ENCODE measurements at regions not wholly inside any gene's neighbourhood (a gene's known extent, or its start where the extent isn't known, plus 50 kb on each side); places are given as distances from the start of the nearest gene placed in this dataset.

DNA sequence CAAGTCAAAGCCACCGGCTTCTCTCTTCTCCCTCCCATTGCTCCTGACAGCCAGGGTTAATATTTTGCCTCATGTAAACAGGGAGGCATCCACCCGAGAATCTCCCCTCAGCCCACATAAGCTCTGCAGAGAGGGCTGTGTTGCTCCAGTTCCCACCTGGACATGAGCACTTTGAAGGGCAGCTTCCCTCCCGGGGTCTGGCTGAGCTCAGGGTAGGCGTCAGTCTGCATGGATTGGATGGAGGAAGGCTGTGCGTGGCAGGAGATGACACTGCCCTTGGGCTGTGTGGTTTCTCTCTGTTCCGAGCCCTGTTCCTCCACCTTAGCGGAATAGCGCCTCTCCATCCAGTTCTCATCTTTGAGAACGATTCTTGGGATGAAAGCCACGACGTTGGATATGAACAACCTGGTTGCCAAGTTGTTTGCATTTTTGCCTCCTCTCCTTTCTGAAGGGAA lies 53.7 kb upstream of the ETS2 start:
- TF ChIP-seq, protein P1, sequence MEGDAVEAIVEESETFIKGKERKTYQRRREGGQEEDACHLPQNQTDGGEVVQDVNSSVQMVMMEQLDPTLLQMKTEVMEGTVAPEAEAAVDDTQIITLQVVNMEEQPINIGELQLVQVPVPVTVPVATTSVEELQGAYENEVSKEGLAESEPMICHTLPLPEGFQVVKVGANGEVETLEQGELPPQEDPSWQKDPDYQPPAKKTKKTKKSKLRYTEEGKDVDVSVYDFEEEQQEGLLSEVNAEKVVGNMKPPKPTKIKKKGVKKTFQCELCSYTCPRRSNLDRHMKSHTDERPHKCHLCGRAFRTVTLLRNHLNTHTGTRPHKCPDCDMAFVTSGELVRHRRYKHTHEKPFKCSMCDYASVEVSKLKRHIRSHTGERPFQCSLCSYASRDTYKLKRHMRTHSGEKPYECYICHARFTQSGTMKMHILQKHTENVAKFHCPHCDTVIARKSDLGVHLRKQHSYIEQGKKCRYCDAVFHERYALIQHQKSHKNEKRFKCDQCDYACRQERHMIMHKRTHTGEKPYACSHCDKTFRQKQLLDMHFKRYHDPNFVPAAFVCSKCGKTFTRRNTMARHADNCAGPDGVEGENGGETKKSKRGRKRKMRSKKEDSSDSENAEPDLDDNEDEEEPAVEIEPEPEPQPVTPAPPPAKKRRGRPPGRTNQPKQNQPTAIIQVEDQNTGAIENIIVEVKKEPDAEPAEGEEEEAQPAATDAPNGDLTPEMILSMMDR (IDR thresholded peaks at IDR 0.05; ENCODE audit: low read depth, low read length, missing input control), result no peak
- TF ChIP-seq, protein P2, sequence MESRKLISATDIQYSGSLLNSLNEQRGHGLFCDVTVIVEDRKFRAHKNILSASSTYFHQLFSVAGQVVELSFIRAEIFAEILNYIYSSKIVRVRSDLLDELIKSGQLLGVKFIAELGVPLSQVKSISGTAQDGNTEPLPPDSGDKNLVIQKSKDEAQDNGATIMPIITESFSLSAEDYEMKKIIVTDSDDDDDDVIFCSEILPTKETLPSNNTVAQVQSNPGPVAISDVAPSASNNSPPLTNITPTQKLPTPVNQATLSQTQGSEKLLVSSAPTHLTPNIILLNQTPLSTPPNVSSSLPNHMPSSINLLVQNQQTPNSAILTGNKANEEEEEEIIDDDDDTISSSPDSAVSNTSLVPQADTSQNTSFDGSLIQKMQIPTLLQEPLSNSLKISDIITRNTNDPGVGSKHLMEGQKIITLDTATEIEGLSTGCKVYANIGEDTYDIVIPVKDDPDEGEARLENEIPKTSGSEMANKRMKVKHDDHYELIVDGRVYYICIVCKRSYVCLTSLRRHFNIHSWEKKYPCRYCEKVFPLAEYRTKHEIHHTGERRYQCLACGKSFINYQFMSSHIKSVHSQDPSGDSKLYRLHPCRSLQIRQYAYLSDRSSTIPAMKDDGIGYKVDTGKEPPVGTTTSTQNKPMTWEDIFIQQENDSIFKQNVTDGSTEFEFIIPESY (IDR thresholded peaks at IDR 0.05), result no peak
- TF ChIP-seq YY1 (IDR thresholded peaks at IDR 0.05), result no peak
- TF ChIP-seq GABPA (IDR thresholded peaks at IDR 0.05 in 1 of 2, conservative IDR thresholded peaks at IDR 0.05 in 1 of 2), result no peak
- no peak for TF ChIP-seq SP1 (IDR thresholded peaks at IDR 0.05)
- TF ChIP-seq, protein P3, sequence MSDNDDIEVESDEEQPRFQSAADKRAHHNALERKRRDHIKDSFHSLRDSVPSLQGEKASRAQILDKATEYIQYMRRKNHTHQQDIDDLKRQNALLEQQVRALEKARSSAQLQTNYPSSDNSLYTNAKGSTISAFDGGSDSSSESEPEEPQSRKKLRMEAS (IDR thresholded peaks at IDR 0.05), result no peak
- no peak for TF ChIP-seq TAF1 (conservative IDR thresholded peaks at IDR 0.05)
- TF ChIP-seq RAD21 (IDR thresholded peaks at IDR 0.05), result no peak
- TF ChIP-seq FOXA1 (IDR thresholded peaks at IDR 0.05), result no peak
- TF ChIP-seq, protein P4, sequence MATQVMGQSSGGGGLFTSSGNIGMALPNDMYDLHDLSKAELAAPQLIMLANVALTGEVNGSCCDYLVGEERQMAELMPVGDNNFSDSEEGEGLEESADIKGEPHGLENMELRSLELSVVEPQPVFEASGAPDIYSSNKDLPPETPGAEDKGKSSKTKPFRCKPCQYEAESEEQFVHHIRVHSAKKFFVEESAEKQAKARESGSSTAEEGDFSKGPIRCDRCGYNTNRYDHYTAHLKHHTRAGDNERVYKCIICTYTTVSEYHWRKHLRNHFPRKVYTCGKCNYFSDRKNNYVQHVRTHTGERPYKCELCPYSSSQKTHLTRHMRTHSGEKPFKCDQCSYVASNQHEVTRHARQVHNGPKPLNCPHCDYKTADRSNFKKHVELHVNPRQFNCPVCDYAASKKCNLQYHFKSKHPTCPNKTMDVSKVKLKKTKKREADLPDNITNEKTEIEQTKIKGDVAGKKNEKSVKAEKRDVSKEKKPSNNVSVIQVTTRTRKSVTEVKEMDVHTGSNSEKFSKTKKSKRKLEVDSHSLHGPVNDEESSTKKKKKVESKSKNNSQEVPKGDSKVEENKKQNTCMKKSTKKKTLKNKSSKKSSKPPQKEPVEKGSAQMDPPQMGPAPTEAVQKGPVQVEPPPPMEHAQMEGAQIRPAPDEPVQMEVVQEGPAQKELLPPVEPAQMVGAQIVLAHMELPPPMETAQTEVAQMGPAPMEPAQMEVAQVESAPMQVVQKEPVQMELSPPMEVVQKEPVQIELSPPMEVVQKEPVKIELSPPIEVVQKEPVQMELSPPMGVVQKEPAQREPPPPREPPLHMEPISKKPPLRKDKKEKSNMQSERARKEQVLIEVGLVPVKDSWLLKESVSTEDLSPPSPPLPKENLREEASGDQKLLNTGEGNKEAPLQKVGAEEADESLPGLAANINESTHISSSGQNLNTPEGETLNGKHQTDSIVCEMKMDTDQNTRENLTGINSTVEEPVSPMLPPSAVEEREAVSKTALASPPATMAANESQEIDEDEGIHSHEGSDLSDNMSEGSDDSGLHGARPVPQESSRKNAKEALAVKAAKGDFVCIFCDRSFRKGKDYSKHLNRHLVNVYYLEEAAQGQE (IDR thresholded peaks at IDR 0.05), result no peak
- no peak for TF ChIP-seq JUND (IDR thresholded peaks at IDR 0.05)
- TF ChIP-seq HNF4A (conservative IDR thresholded peaks at IDR 0.05), result no peak
- TF ChIP-seq, protein P5, sequence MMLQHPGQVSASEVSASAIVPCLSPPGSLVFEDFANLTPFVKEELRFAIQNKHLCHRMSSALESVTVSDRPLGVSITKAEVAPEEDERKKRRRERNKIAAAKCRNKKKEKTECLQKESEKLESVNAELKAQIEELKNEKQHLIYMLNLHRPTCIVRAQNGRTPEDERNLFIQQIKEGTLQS (IDR thresholded peaks at IDR 0.05), result no peak
- TF ChIP-seq RXRA (IDR thresholded peaks at IDR 0.05), result no peak

Data from liver (tissue), 3 donors.